HG02973 (cell line): ENCODE measurements at regions not wholly inside any gene's neighbourhood (a gene's known extent, or its start where the extent isn't known, plus 50 kb on each side); places are given as distances from the start of the nearest gene placed in this dataset.
"Not testable (repeated sequence)": the region's sequence is repeated elsewhere in the genome, so short reads cannot be mapped to it uniquely, and the experiment has no call there.

Experiments used
- ATAC-seq: cut with Tn5 transposase; IDR thresholded peaks from one replicate; pipeline ENCODE4 v1.9.1; 2021; ENCODE audit warnings: moderate library complexity; ENCODE audit not compliant: unreplicated experiment

GRCh38 chr5:135160036-135160675, 126.1 kb upstream of the PITX1 start:
- ATAC-seq: no peak

GRCh38 chr5:135159626-135160025, 125.6 kb upstream of the PITX1 start:
- ATAC-seq: no peak

- no peak for ATAC-seq
Observed at GRCh38 chr5:135158982-135159381, 125.0 kb upstream of the PITX1 start.

- no peak for ATAC-seq
Observed at GRCh38 chr5:135158314-135158697, 124.3 kb upstream of the PITX1 start.

GRCh38 chr5:135157421-135158313, 123.6 kb upstream of the PITX1 start:
- no peak for ATAC-seq

GRCh38 chr5:135156715-135157404, 122.8 kb upstream of the PITX1 start:
- ATAC-seq: no peak

- no peak for ATAC-seq
Observed at GRCh38 chr5:135156337-135156714, 122.3 kb upstream of the PITX1 start.

GRCh38 chr5:135155616-135156214, 121.7 kb upstream of the PITX1 start:
- ATAC-seq: no peak

GRCh38 chr5:135154961-135155360, 120.9 kb upstream of the PITX1 start:
- no peak for ATAC-seq

- no peak for ATAC-seq
Observed at GRCh38 chr5:135154197-135154596, 120.2 kb upstream of the PITX1 start.

GRCh38 chr5:135153661-135154060, 119.6 kb upstream of the PITX1 start:
- no peak for ATAC-seq

- ATAC-seq: no peak
Observed at GRCh38 chr5:135153259-135153658, 119.2 kb upstream of the PITX1 start.

- ATAC-seq: not testable (repeated sequence)
Observed at GRCh38 chr5:135151660-135152059, 117.6 kb upstream of the PITX1 start.

- no peak for ATAC-seq
Observed at GRCh38 chr5:135151256-135151655, 117.2 kb upstream of the PITX1 start.

GRCh38 chr5:135150767-135151166, 116.7 kb upstream of the PITX1 start:
- ATAC-seq: no peak

- no peak for ATAC-seq
Observed at GRCh38 chr5:135149956-135150723, 116.1 kb upstream of the PITX1 start.

- ATAC-seq: no peak
Observed at GRCh38 chr5:135149229-135149955, 115.4 kb upstream of the PITX1 start.

GRCh38 chr5:135147294-135148090, 113.5 kb upstream of the PITX1 start:
- no peak for ATAC-seq

- no peak for ATAC-seq
Observed at GRCh38 chr5:135145985-135146384, 112.0 kb upstream of the PITX1 start.
